GM18507 (cell line): ENCODE measurements at regions not wholly inside any gene's neighbourhood (a gene's known extent, or its start where the extent isn't known, plus 50 kb on each side); places are given as distances from the start of the nearest gene placed in this dataset.

ENCODE experiments used
- DNase-seq: peaks from one replicate; pipeline ENCODE4 v3.0.0; 2011; ENCODE audit warnings: low read depth; ENCODE audit not compliant: insufficient read length; ENCODE audit errors: extremely low spot score
- FAIRE-seq: peaks from 2 replicates; lab custom pipeline; 2011; peaks lifted over from hg19 to GRCh38; lab: Jason Lieb, UNC

DNA sequence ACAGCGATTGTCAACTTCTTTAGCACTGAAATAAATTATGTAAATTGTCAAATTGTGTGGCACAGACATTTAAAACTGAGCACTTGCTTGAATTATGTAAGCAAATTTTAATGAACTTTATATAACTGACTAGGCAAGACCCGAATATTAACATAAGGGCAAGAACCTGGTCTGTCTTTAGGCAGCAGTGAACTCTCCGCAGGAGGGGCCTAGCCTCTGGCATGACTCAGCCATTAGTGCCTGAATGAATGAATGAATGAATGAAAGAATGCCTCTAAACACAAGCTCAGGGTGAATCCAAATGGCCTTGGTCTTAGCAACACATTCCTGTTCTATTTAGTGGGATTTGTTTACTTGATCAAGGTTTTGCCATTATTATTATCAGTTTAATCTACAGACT is 654.7 kb upstream of the ARGLU1 start:
- FAIRE-seq (no peak), DNase-seq (no peak)

DNA sequence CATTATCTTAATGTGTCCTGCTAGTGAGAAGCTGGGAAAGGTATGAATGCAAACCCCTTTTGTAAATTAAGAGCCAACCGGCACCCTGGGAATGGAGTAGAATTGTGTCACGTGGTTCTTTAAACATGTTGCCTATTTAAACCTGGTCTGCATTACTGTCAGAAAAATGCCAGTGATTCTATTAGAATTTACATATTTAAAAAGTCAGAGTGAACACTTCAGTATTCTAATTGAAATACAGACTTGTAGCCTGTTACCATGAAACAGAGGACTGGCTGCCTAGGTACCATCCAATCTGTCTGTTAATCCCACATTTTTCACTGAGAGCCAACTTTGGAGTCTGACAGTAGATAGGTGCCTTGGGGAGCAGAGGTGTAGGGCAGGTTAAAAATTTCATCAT is 652.3 kb upstream of the ARGLU1 start:
- DNase-seq (no peak), FAIRE-seq (no peak)

DNA sequence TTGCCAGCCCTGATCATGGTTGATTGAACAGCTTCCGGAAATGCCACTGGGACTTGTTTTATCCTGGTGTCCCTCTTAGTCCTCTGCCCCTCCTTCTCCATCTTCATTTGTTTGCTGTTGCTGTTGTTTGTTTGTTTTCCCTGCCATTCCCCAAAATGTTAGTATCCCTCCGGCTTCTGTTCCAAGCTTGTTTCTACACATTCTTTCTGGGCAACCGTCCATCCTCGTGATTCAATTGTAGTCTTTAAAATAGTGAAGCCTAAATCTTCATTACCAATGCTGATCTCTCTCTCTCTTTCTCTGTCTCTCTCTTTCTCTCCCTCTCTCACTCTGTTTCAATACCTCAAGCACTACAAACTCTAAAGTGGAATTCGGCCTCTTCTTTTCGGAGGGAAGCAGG is 649.3 kb upstream of the ARGLU1 start:
- DNase-seq = no peak

DNA sequence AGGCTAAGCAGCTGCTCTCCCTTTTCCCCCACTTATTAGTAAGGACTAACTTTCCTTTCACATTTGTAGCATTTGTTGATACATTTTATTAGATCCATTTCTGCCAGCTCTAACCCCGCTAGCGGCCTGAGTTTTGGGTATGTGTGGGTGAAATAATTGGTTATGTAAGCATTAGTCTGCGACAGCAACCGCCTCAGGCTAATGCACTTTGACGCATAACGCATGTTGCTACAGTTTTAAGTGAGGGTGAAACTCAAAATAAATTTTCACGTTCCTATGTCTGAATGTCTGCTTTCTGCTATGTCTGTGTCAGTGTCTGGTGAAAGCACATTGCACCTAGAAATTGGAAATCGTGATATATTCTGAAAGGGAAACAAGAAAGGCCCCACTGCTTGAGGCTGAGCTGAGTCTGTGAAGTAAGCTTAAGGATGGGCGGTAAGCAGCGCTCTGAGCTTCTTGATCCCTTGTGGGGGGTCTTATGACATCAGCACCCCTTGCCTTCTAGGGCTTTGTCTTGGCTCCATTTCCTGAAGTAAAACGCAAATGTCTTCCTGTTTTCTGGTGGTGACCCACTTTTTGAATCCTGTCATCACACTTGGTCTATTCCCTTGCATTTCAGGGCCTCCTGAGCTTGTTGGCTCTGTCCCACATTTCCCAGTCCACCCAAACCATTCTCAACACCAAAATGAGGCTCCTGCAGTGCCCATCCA is 648.3 kb upstream of the ARGLU1 start:
- FAIRE-seq = no peak

More for the DNA sequence above, 649.3 kb upstream of the ARGLU1 start:
- no peak for FAIRE-seq

DNA sequence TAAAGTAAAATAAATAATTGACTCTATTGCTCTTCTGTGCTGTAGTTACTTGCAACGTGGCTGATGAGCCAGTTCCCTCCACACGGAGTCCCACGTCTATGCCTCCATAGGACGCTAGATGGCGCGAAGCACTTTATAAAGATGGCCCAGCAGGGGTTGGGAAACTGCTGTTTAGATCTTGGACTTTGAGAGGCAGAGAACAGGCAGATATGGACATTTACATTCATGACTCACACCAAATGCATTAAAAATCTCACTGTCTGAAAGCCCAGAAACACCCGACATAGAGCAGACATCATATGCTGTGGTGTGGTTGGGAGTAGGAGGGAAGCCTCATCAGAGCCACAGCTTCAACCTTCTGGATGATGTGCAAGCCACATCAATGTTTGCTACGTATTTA is 643.1 kb upstream of the ARGLU1 start:
- FAIRE-seq = peak; percentile 73
- peak; percentile 3 for DNase-seq

More for the DNA sequence above, 648.3 kb upstream of the ARGLU1 start:
- DNase-seq = no peak

DNA sequence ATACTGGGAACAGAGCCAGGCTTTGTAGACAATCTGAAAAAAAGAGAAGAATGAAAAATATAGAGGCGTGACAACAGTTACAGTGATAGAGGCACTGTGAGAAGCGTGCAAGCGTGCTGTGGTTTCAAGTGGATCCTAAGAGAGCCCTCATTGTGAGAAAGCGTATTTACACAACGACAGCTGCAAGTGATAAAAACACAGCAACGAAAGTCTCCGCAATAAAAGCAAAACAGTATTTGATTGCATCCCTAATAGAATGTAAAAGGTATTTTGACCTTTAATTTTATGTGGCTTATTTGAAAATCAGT is 642.7 kb upstream of the ARGLU1 start:
- DNase-seq (no peak), FAIRE-seq (no peak)

DNA sequence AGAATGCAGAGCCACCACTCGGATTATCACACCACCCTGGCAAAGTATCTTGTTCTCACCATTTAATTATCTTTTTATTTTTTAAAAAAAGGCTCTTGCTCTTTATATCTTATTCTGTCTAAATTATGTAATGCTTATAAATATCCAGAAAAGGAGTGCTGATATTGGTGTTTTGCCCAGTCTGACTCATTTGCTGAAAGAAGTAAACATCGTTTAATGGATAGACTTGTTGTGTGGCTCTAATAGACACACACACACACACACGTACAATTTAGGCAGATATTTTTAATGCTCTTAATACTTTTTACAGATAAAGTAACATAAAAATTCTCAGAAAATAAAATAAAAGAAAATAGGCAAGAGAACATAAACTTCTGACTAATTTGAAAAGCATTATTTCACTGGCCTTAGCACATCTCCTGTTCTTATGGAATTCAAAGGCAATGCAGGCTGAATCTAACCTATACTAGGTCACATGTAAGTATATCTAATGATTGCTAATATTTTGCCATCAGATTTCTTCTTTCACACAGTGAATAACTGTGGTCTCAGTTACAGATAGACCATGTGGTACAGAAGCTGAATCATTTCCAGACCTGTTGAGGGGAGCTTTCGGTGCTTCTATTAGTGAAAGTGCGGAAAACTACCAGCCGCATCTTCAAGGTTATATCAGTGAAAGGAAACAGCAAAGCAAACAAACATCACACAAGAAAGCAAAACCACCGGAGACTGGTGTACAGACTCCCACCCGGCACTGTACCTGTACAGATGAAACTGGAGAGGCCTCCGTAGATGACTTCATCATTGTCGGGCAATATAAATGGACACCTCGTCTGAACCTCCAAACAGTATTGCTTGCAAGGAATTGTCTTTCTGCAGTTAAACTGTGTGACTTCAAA is 642.1 kb upstream of the ARGLU1 start:
- no peak for FAIRE-seq

DNA sequence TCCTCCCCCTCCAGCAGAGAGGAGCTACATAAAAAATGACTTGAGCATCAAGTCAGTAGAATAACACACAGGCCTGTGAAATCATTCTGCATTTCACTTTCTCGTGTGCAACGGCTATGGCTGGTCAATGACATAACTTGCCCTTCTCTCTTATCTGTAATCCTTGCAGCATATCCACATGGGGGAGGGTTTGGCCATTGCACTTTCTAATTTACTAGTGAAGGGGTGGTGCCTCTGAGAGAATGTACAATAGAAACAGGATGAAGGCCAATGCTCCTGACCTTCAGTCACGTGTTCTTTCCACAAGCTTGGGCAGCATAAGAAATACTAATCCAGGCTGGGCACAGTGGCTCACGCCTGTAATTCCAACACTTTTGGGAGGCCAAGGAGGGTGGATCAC is 641.0 kb upstream of the ARGLU1 start:
- DNase-seq = no peak
- no peak for FAIRE-seq

More for the DNA sequence above, 642.1 kb upstream of the ARGLU1 start:
- no peak for DNase-seq

DNA sequence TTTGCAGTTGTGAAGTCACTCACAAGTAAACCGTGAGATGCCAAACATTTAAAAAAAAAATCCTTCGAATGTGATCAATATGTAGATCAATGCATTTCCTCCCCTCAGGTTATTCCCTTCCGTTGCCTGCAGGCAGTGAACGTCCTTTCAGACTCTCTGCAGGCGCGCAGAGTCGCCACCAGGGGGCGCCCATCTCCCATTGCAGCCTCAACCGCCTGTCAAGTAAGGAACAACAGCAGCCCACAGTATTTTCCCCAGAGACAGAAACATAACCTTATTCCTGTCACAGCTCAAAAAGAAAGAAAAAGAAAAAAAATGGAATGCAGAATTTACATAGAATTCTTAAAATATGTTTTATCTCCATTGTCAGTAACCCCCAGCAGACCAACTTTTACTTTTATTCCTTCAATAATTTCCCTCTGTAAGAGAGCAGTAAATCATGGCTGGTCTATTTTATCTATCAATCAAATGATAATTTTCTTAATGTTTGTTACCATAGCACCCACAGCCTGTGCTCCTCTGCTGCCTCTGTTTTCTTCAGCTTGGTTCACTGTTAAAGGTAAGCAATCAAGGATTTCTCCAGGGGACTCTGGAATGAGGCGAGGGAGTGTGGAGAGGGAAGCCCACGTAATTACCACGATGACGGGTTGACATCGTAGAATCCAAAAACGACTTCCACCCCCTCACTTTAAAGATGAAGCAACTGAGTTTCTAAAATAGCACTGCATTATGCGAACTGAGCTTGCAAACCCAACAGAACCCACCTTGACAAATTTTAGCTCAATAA is 637.6 kb upstream of the ARGLU1 start:
- DNase-seq = peak; percentile 12
- FAIRE-seq = peak; percentile 45

DNA sequence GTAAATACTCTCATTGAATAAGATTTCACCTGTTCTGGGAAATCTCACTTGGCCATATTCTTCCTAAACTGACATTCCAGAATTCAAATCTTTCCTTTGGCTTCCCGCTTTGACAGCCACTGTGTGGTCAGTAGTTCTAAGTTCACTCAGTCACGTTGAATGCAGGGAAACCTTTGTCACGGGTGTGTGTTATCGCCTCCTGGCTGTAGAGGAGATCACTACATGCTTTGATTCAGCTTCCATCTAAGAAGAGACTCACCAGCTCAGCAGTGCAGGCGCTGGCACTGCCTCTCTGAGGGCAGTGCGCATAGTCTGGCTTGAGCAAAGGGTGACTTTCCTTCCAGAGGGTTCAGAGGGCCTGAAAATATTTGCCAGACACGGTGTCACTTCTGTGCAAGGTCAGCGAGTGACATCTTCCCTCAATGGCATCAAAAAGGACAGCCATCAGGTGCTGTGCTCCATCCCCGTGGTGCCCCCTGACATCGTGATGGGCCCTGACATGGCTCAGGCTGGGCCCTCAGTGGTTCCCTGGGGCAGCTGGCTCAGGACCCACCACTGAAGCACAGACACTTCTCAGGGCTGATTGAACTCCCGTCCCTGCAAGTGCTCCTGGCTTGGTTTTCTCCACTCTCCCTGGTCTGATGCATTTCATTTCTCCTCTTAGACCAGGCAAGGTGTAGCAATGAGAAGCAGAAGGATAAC is 635.4 kb upstream of the ARGLU1 start:
- no peak for FAIRE-seq
- no peak for DNase-seq

DNA sequence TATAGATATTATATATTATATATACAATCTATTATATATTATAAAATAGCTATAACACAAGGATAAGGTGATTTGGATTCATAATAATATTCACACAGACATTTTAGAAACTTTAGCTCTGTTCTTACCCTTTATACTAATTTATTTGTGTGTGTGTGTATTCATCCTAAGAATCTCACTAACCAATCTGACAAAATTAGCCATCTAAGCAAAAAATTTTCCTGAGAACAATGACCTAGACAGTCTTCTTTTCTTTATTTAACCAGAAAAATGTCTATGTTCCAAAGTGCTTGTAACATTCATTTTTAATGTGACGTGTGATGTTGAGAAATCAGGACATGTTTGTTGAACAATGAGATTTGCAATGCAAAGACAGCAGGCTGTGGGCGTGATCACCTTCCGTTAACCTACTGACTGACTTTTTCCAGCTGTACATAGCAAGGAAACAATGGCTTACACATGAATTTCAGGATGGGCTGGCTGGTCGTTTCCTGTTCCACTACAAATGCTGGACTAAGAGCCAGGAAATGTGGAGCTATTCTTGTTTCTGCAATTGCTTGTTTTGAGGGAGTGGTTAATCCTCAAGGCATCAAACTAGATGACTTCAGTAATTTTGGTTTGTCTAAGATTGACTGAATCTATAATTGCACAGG is 634.6 kb upstream of the ARGLU1 start:
- no peak for FAIRE-seq
- DNase-seq = no peak

DNA sequence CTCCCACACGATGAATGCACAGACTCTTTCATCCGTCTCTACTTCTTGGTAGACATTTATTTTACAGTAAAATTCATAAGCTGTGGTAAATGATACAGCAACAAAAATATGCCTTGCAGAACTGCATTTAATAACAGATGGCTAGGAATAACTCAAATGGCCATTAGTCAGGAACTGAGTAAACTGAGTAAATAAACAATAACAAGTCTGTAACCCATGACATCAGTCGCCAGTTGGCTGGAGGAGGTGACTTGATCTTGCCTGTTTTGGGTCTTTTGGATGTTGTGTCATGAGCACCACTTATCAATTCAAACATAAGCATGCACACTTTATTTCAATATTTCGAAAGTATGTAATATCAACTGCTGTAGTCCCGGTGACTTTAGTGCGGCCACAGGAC is 632.6 kb upstream of the ARGLU1 start:
- no peak for DNase-seq
- FAIRE-seq = no peak

DNA sequence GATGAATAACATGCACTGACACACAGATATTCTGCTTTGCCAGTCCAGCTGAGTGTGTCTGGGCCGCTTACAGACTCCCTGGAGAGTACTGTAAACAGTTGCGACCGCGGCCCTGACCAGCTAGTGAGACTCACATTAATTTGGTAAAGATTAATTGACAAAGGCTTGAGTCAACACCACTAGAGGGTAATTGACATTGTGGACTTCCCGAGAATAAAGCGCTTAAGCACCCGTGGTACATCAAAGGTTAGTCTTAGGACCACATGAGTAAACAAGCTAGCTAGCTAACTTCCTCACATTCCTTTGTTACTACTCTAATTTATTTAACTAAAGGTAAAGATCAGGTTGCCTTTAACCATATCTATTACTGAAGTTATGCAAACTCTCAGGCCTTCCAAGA is 624.4 kb upstream of the ARGLU1 start:
- DNase-seq (no peak), FAIRE-seq (no peak)

DNA sequence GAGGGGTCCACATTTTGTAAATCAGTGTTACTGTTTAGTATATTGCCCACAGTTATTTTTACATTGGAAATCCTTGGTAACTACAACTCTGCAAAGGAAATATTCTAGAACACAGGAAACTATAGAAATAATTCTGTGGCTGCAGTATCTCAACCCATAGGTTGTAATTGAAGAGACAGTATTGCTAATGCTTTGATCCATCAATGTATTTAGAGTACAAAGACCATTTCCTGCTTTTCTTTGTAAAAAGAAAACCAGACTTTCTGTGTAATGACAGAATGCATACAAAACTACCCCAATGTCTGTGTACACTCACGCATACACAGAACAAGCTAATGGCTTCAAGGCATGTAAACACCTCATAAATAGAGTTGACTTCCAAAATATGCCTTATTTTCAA is 622.1 kb upstream of the ARGLU1 start:
- DNase-seq (no peak), FAIRE-seq (no peak)

DNA sequence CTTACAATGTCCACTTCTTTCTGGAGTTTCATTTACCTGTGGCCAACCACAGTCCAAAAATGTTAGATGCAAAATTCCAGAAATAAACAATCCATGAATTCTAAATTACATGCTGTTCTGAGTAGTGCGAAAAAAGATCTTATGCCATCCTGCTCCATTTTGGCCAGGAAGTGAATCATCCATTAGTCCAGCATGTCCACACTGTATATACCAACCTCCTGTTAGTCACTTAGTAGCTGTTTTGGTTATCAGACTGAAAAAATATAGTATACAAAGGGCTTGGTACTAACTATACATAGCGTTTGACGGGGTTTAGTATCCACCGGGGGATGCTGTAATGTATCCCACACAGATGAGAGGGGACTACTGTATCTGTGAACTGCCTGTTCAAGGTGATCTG is 618.0 kb upstream of the ARGLU1 start:
- DNase-seq = no peak
- FAIRE-seq = no peak

DNA sequence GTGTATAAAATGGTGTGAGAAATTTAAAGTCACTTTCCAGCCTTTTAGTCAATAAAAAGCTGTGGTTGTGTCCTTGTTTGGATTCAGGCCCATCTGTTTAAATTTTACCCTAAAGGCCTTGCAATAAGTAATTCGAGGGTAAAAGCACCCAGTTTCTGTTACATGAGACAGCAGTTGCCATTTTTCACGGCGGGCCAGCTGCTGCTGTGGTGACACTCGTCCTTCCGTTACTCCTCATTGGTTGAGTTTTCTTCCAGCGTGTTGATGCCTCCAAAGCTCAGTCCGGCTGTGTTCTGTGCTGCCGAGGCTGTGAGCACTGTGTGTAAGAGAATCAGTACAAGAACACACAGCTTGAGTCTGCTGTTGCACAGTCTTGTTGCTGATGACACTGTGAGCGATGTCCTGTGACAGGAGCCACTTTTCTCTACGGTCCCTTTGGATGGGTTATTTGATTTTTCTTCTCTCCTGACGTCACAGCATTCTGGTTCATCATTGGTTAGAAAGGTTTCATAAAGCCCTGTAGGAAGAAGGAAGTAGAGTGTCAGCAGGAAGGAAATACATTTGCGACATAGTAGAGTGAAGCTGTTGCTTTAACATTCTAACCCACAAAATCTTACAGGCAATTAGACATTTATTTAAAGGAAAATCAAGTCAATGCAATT is 602.5 kb upstream of the ARGLU1 start:
- DNase-seq = no peak
- FAIRE-seq = no peak

DNA sequence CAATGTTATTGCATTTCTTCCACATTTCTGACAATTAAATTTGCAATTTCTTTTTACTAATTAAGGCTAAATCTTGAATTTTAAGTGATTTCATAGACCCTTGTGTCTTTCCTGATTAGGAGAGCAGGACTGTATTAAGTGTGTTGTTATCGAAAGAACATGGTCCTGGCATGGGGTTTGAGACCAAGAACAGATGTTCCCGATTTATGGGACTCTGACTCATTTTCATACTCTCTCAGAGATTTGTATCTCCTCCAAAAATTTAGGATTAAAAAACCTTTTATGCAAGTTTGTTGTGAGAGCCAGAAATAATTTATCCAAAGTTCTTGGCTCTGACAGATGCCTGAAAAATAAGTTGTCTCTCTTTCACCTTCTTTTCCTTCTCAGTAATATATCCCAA is 589.3 kb upstream of the ARGLU1 start:
- DNase-seq (no peak), FAIRE-seq (no peak)

DNA sequence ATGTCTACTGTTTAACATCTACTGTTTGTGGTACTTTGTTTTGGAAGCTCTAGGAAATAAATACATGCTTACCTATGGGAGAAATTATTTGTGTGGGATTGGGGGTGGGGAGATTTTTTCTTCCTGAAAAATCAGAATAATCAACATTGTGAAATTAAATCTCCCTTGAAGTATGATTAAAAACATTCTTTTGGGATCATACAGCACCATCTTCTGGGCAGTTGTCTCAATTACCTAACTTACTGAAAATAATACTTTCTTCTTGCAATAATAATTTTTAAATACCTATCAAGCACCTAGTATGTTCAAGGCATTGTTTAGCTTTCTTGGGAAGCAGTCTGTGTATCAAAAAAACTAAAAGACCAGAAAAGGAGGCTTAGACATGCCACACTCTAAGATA is 576.5 kb upstream of the ARGLU1 start:
- DNase-seq (no peak), FAIRE-seq (no peak)

DNA sequence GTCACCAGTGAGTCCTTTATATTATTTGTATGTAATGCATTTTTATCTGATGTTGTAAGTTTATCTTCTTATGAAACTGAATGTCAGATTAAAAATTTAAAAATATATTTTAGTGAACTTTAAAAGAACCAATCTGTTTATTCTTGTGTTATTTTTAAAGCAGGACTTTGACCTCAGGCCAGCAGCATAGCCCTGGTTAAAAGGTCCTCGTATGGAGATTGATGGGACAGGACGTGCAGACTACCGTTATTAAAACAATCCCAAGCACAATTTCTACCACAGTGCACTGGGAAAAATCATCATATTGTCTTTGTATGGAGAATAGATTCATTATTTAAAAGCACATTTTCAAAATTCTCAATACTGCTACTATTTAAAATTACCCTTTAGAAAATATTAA is 573.8 kb upstream of the ARGLU1 start:
- FAIRE-seq = no peak
- no peak for DNase-seq
